Activated naive CD4-positive, alpha-beta T cell treated with anti-CD3 and anti-CD28 coated beads for 36 hours (primary cell): ENCODE measurements at regions not wholly inside any gene's neighbourhood (a gene's known extent, or its start where the extent isn't known, plus 50 kb on each side); places are given as distances from the start of the nearest gene placed in this dataset.

Experiments used
- CTCF ChIA-PET: fragments of 350-600 bp; sonication (Branson Sonifier 250); formaldehyde crosslinking; loops from one replicate; lab custom pipeline; 2021; ENCODE audit warnings: antibody characterized with exemption; lab: Charles Lee
- DNase-seq: peaks from one replicate; pipeline ENCODE4 v3.0.0-alpha.2; 2020
- H3K27ac Mint-ChIP-seq: one replicate; pipeline ENCODE4 v1.8.0; 2021; ENCODE audit warnings: mild to moderate bottlenecking, mixed read lengths
- H3K27me3 Mint-ChIP-seq: one replicate; pipeline ENCODE4 v1.8.0; 2021; ENCODE audit warnings: low read depth, mixed read lengths
- H3K36me3 Mint-ChIP-seq: one replicate; pipeline ENCODE4 v1.8.0; 2021; ENCODE audit warnings: low read depth, mixed read lengths
- H3K4me1 Mint-ChIP-seq: one replicate; pipeline ENCODE4 v1.8.0; 2021; ENCODE audit warnings: low read depth, mixed read lengths
- H3K4me3 Mint-ChIP-seq: one replicate; pipeline ENCODE4 v1.8.0; 2021; ENCODE audit warnings: mild to moderate bottlenecking, moderate library complexity, mixed read lengths
- H3K9me3 Mint-ChIP-seq: one replicate; pipeline ENCODE4 v1.8.0; 2021; ENCODE audit warnings: mixed read lengths
- intact Hi-C: fragments of 100-400 bp; cut with micrococcal nuclease; formaldehyde crosslinking; loops from one replicate; pipeline ENCODE4 v1.15.1; 2023

- no peaks in the 10 kb centered on the region for H3K4me1 Mint-ChIP-seq
- DNase-seq = no peak
- intact Hi-C loops = no loop called here
- peaks cover 12% of the 10 kb centered on the region for H3K27me3 Mint-ChIP-seq
- no peak overlapping the region for H3K27ac Mint-ChIP-seq
- no peak overlapping the region for H3K4me3 Mint-ChIP-seq
- CTCF ChIA-PET = interaction anchor here (1.5 kb wide), 1 partner anchor 15 kb away, joined by 4 read pairs; no protein-coding TSS in a partner anchor
- H3K36me3 Mint-ChIP-seq = no peaks in the 10 kb centered on the region
- H3K9me3 Mint-ChIP-seq = no peaks in the 10 kb centered on the region
Observed at GRCh38 chr1:221415651-221416050, 326.2 kb downstream of the DUSP10 start.

GRCh38 chr1:221416142-221416541 lies 325.7 kb downstream of the DUSP10 start:
- intact Hi-C loops = no loop called here
- CTCF ChIA-PET = interaction anchor here (0.6 to 1.5 kb wide), 2 partner anchors 15 to 34 kb away, joined by 3 to 4 read pairs; no protein-coding TSS in a partner anchor
- Mint-ChIP-seq H3K27ac (no peak overlapping the region), H3K9me3 (no peaks in the 10 kb centered on the region), H3K36me3 (no peaks in the 10 kb centered on the region), H3K4me3 (no peak overlapping the region), H3K4me1 (no peaks in the 10 kb centered on the region), H3K27me3 (peaks cover 12% of the 10 kb centered on the region)
- no peak for DNase-seq

- no peaks in the 10 kb centered on the region for H3K36me3 Mint-ChIP-seq
- intact Hi-C loops = no loop called here
- CTCF ChIA-PET = interaction anchor here (0.6 to 1.5 kb wide), 2 partner anchors 14 to 34 kb away, joined by 3 to 4 read pairs; no protein-coding TSS in a partner anchor
- no peak overlapping the region for H3K27ac Mint-ChIP-seq
- no peak overlapping the region for H3K4me3 Mint-ChIP-seq
- H3K9me3 Mint-ChIP-seq = no peaks in the 10 kb centered on the region
- H3K27me3 Mint-ChIP-seq = peaks cover 9% of the 10 kb centered on the region
- DNase-seq = no peak
- H3K4me1 Mint-ChIP-seq = no peaks in the 10 kb centered on the region
Observed at GRCh38 chr1:221416723-221417122, 325.2 kb downstream of the DUSP10 start.

GRCh38 chr1:221418346-221418745 lies 323.5 kb downstream of the DUSP10 start:
- H3K4me3 Mint-ChIP-seq = no peak overlapping the region
- no peak overlapping the region for H3K27ac Mint-ChIP-seq
- no peaks in the 10 kb centered on the region for H3K36me3 Mint-ChIP-seq
- CTCF ChIA-PET = no interaction called here
- intact Hi-C loops = no loop called here
- H3K4me1 Mint-ChIP-seq = no peaks in the 10 kb centered on the region
- no peaks in the 10 kb centered on the region for H3K9me3 Mint-ChIP-seq
- H3K27me3 Mint-ChIP-seq = peaks cover 8% of the 10 kb centered on the region
- DNase-seq = no peak

- Mint-ChIP-seq H3K36me3 (no peaks in the 10 kb centered on the region), H3K9me3 (no peaks in the 10 kb centered on the region), H3K4me3 (no peak overlapping the region), H3K27me3 (peaks cover 4% of the 10 kb centered on the region), H3K27ac (no peak overlapping the region), H3K4me1 (no peaks in the 10 kb centered on the region)
- intact Hi-C loops = no loop called here
- DNase-seq = no peak
- CTCF ChIA-PET = no interaction called here
Observed at GRCh38 chr1:221419513-221420095, 322.3 kb downstream of the DUSP10 start.

- H3K27ac Mint-ChIP-seq = no peak overlapping the region
- H3K27me3 Mint-ChIP-seq = peaks cover 4% of the 10 kb centered on the region
- no peak overlapping the region for H3K4me3 Mint-ChIP-seq
- DNase-seq = no peak
- H3K9me3 Mint-ChIP-seq = peaks cover 9% of the 10 kb centered on the region
- no peaks in the 10 kb centered on the region for H3K36me3 Mint-ChIP-seq
- CTCF ChIA-PET = no interaction called here
- no peaks in the 10 kb centered on the region for H3K4me1 Mint-ChIP-seq
- intact Hi-C loops = no loop called here
Observed at GRCh38 chr1:221429264-221429663, 312.6 kb downstream of the DUSP10 start.

- CTCF ChIA-PET = interaction anchor here (0.6 to 2.5 kb wide), 3 partner anchors 14 to 694 kb away, joined by 4 to 8 read pairs (median 5); no protein-coding TSS in a partner anchor
- H3K9me3 Mint-ChIP-seq = peaks cover 9% of the 10 kb centered on the region
- peaks cover 4% of the 10 kb centered on the region for H3K27me3 Mint-ChIP-seq
- intact Hi-C loops = no loop called here
- H3K4me3 Mint-ChIP-seq = no peak overlapping the region
- no peak overlapping the region for H3K27ac Mint-ChIP-seq
- H3K4me1 Mint-ChIP-seq = peaks cover 6% of the 10 kb centered on the region
- H3K36me3 Mint-ChIP-seq = no peaks in the 10 kb centered on the region
- no peak for DNase-seq
Observed at GRCh38 chr1:221430152-221430960, 311.5 kb downstream of the DUSP10 start.

- CTCF ChIA-PET = interaction anchor here (0.7 to 2.5 kb wide), 4 partner anchors 15 to 621 kb away, joined by 3 to 8 read pairs (median 4); no protein-coding TSS in a partner anchor
- Mint-ChIP-seq H3K9me3 (peaks cover 6% of the 10 kb centered on the region), H3K27ac (no peak overlapping the region), H3K4me1 (peaks cover 9% of the 10 kb centered on the region), H3K27me3 (peaks cover 4% of the 10 kb centered on the region), H3K36me3 (no peaks in the 10 kb centered on the region), H3K4me3 (no peak overlapping the region)
- DNase-seq = no peak
- intact Hi-C loops = no loop called here
Observed at GRCh38 chr1:221431068-221431651, 310.7 kb downstream of the DUSP10 start.

- Mint-ChIP-seq H3K36me3 (no peaks in the 10 kb centered on the region), H3K4me3 (no peak overlapping the region), H3K4me1 (peaks cover 9% of the 10 kb centered on the region), H3K9me3 (no peaks in the 10 kb centered on the region), H3K27ac (no peak overlapping the region), H3K27me3 (peaks cover 4% of the 10 kb centered on the region)
- no peak for DNase-seq
- intact Hi-C loops = no loop called here
- CTCF ChIA-PET = interaction anchor here (0.8 to 2.5 kb wide), 3 partner anchors 169 to 621 kb away, joined by 3 to 8 read pairs (median 3); no protein-coding TSS in a partner anchor
Observed at GRCh38 chr1:221431961-221432360, 309.9 kb downstream of the DUSP10 start.

- Mint-ChIP-seq H3K9me3 (no peaks in the 10 kb centered on the region), H3K4me3 (no peak overlapping the region), H3K27me3 (peaks cover 4% of the 10 kb centered on the region), H3K4me1 (peaks cover 34% of the 10 kb centered on the region), H3K27ac (no peak overlapping the region), H3K36me3 (no peaks in the 10 kb centered on the region)
- no peak for DNase-seq
- CTCF ChIA-PET = interaction anchor here (0.5 to 2.0 kb wide), 25 partner anchors 9 to 1020 kb away, joined by 3 to 24 read pairs (median 3); no protein-coding TSS in a partner anchor
- intact Hi-C loops = loop anchor here (1.0 to 5.0 kb wide), 8 partner anchors 43 to 982 kb away; no protein-coding TSS in a partner anchor
Observed at GRCh38 chr1:221435504-221435904, 306.4 kb downstream of the DUSP10 start.

GRCh38 chr1:221437171-221437570 lies 304.7 kb downstream of the DUSP10 start:
- no peak for DNase-seq
- H3K36me3 Mint-ChIP-seq = no peaks in the 10 kb centered on the region
- H3K27me3 Mint-ChIP-seq = peaks cover 6% of the 10 kb centered on the region
- CTCF ChIA-PET = no interaction called here
- H3K9me3 Mint-ChIP-seq = no peaks in the 10 kb centered on the region
- H3K4me1 Mint-ChIP-seq = peaks cover 37% of the 10 kb centered on the region
- intact Hi-C loops = loop anchor here (5.0 kb wide), 1 partner anchor 980 kb away; no protein-coding TSS in a partner anchor
- no peak overlapping the region for H3K27ac Mint-ChIP-seq
- H3K4me3 Mint-ChIP-seq = no peak overlapping the region

- peaks cover 37% of the 10 kb centered on the region for H3K4me1 Mint-ChIP-seq
- peaks cover 9% of the 10 kb centered on the region for H3K27me3 Mint-ChIP-seq
- no peak overlapping the region for H3K4me3 Mint-ChIP-seq
- H3K36me3 Mint-ChIP-seq = no peaks in the 10 kb centered on the region
- no peak for DNase-seq
- H3K27ac Mint-ChIP-seq = no peak overlapping the region
- intact Hi-C loops = loop anchor here (5.0 kb wide), 1 partner anchor 979 kb away; no protein-coding TSS in a partner anchor
- H3K9me3 Mint-ChIP-seq = no peaks in the 10 kb centered on the region
- CTCF ChIA-PET = interaction anchor here (0.6 to 1.5 kb wide), 2 partner anchors 174 to 294 kb away, joined by 3 to 6 read pairs; no protein-coding TSS in a partner anchor
Observed at GRCh38 chr1:221437926-221438325, 304.0 kb downstream of the DUSP10 start.
